Suprapubic skin (tissue), 4 donors: ENCODE measurements at regions not wholly inside any gene's neighbourhood (a gene's known extent, or its start where the extent isn't known, plus 50 kb on each side); places are given as distances from the start of the nearest gene placed in this dataset.

Experiments
- DNase-seq, 2 donors: peaks; one replicate each; pipeline ENCODE4 v3.0.0-alpha.2; 2019; ENCODE audit warnings: low spot score in 2 of 2
- H3K27ac ChIP-seq: fragments of 200-600 bp; sonication (generic); one replicate; pipeline ENCODE4 v1.5.1; 2019
- H3K27me3 ChIP-seq: fragments of 200-600 bp; sonication (generic); one replicate; pipeline ENCODE4 v1.5.1; 2019
- H3K36me3 ChIP-seq: fragments of 200-600 bp; sonication (generic); one replicate; pipeline ENCODE4 v1.5.1; 2019
- H3K4me1 ChIP-seq: fragments of 200-600 bp; sonication (generic); one replicate; pipeline ENCODE4 v1.5.1; 2019
- H3K4me3 ChIP-seq: fragments of 200-600 bp; sonication (generic); one replicate; pipeline ENCODE4 v1.5.1; 2019; ENCODE audit warnings: mild to moderate bottlenecking
- H3K9me3 ChIP-seq: fragments of 200-600 bp; sonication (generic); one replicate; pipeline ENCODE4 v1.5.1; 2019
- CTCF ChIP-seq, 2 donors: fragments of 200-600 bp in 1 of 2; fragments of 450-650 bp in 1 of 2; sonication (generic) in 1 of 2; IDR thresholded peaks; one replicate each; pipeline ENCODE4 v1.5.1; 2016 to 2019; ENCODE audit warnings: antibody characterized with exemption in 2 of 2, mild to moderate bottlenecking in 1 of 2, moderate library complexity in 1 of 2
- EP300 ChIP-seq: sonication (generic); formaldehyde crosslinking; IDR thresholded peaks from one replicate; pipeline ENCODE4 v1.6.1; 2017; ENCODE audit warnings: antibody characterized with exemption
- POLR2A ChIP-seq, 2 donors: fragments of 450-650 bp; IDR thresholded peaks; one replicate each; pipeline ENCODE4 v1.6.1; 2017; ENCODE audit warnings: antibody characterized with exemption in 2 of 2, mild to moderate bottlenecking in 2 of 2, moderate library complexity in 2 of 2
- POLR2AphosphoS5 ChIP-seq, 3 donors: sonication (generic); formaldehyde crosslinking; IDR thresholded peaks; one replicate each; pipeline ENCODE4 v1.6.1; 2017; ENCODE audit warnings: antibody characterized with exemption in 3 of 3
- WGBS: methylation state at CpG from one replicate; pipeline ENCODE4 v1.1.5; 2018; 5-methylcytosine and 5-hydroxymethylcytosine counted together

GRCh38 chrX:37956223-37956622, 50.1 kb upstream of the SYTL5 start:
- WGBS: 60% methylated on average over 3 of the region's 3 CpGs
- Histone ChIP-seq H3K4me3 (no peak overlapping the region), H3K4me1 (no peaks in the 10 kb centered on the region), H3K27me3 (no peaks in the 10 kb centered on the region), H3K36me3 (no peaks in the 10 kb centered on the region), H3K27ac (no peak overlapping the region), H3K9me3 (no peaks in the 10 kb centered on the region)
- no peak for TF ChIP-seq POLR2AphosphoS5 (IDR thresholded peaks at IDR 0.05)
- no peak for TF ChIP-seq EP300
- TF ChIP-seq POLR2A (IDR thresholded peaks at IDR 0.05): no peak
- no peak for TF ChIP-seq CTCF (IDR thresholded peaks at IDR 0.05)
- no peak for DNase-seq
